ENCODE measurements at regions not wholly inside any gene's neighbourhood (a gene's known extent, or its start where the extent isn't known, plus 50 kb on each side); places are given as distances from the start of the nearest gene placed in this dataset.

- no peak overlapping the region for H3K4me3 ChIP-seq (ENCODE audit: low read depth in 1 of 3, low read length in 3 of 3)
- H3K36me3 ChIP-seq (ENCODE audit: control insufficient read depth in 4 of 4, insufficient read depth in 3 of 4, low read depth in 1 of 4, low read length in 3 of 4), result no peaks in the 10 kb centered on the region
- no peak overlapping the region for H3K27ac ChIP-seq (ENCODE audit: low read depth in 1 of 2, low read length in 2 of 2)
- DNase-seq (ENCODE audit: low spot score), result no peak
- no peak for TF ChIP-seq GABPA (IDR thresholded peaks at IDR 0.05 in 1 of 2, conservative IDR thresholded peaks at IDR 0.05 in 1 of 2)
- WGBS, result 69% methylated on average over 6 of the region's 6 CpGs
- H3K9me3 ChIP-seq (ENCODE audit: control insufficient read depth in 4 of 4, low read length in 3 of 4), result no peaks in the 10 kb centered on the region
- no peak overlapping the region for H3K9ac ChIP-seq (ENCODE audit: low read depth in 1 of 2, low read length in 2 of 2)
- no peaks in the 10 kb centered on the region for H3K4me1 ChIP-seq (ENCODE audit: control insufficient read depth in 4 of 4, insufficient read depth in 4 of 4, low read length in 3 of 4)
- H3K27me3 ChIP-seq (ENCODE audit: control insufficient read depth in 4 of 4, insufficient read depth in 4 of 4, low read length in 3 of 4), result no peaks in the 10 kb centered on the region
Measured at GRCh38 chr2:34004936-34005335, 405.8 kb upstream of the FAM98A start.

GRCh38 chr2:34003795-34004194 is 404.7 kb upstream of the FAM98A start:
- Histone ChIP-seq H3K27me3 (ENCODE audit: control insufficient read depth in 4 of 4, insufficient read depth in 4 of 4, low read length in 3 of 4) (no peaks in the 10 kb centered on the region), H3K4me1 (ENCODE audit: control insufficient read depth in 4 of 4, insufficient read depth in 4 of 4, low read length in 3 of 4) (no peaks in the 10 kb centered on the region), H3K4me3 (ENCODE audit: low read depth in 1 of 3, low read length in 3 of 3) (no peak overlapping the region), H3K36me3 (ENCODE audit: control insufficient read depth in 4 of 4, insufficient read depth in 3 of 4, low read depth in 1 of 4, low read length in 3 of 4) (no peaks in the 10 kb centered on the region), H3K9ac (ENCODE audit: low read depth in 1 of 2, low read length in 2 of 2) (no peak overlapping the region), H3K27ac (ENCODE audit: low read depth in 1 of 2, low read length in 2 of 2) (no peak overlapping the region), H3K9me3 (ENCODE audit: control insufficient read depth in 4 of 4, low read length in 3 of 4) (no peaks in the 10 kb centered on the region)
- 55% methylated on average over 4 of the region's 4 CpGs for WGBS
- DNase-seq (ENCODE audit: low spot score), result no peak
- TF ChIP-seq FOXA2 (IDR thresholded peaks at IDR 0.05), result no peak
- TF ChIP-seq SP1 (IDR thresholded peaks at IDR 0.05), result no peak
- no peak for TF ChIP-seq GABPA (IDR thresholded peaks at IDR 0.05 in 1 of 2, conservative IDR thresholded peaks at IDR 0.05 in 1 of 2)
- no peak for TF ChIP-seq NR2F2 (IDR thresholded peaks at IDR 0.05)
- TF ChIP-seq EGR1 (IDR thresholded peaks at IDR 0.05; ENCODE audit: low read depth in 2 of 2), result no peak
- TF ChIP-seq ATF3 (IDR thresholded peaks at IDR 0.05), result no peak
- TF ChIP-seq TAF1 (conservative IDR thresholded peaks at IDR 0.05), result no peak
- TF ChIP-seq HNF4G (IDR thresholded peaks at IDR 0.05), result no peak
- no peak for TF ChIP-seq RAD21 (IDR thresholded peaks at IDR 0.05)
- no peak for TF ChIP-seq YY1 (IDR thresholded peaks at IDR 0.05)
- no peak for TF ChIP-seq REST (IDR thresholded peaks at IDR 0.05)
- TF ChIP-seq ZBTB33 (IDR thresholded peaks at IDR 0.05), result no peak

GRCh38 chr2:34001557-34001956 is 402.5 kb upstream of the FAM98A start:
- no peaks in the 10 kb centered on the region for H3K27me3 ChIP-seq (ENCODE audit: control insufficient read depth in 4 of 4, insufficient read depth in 4 of 4, low read length in 3 of 4)
- no peak for DNase-seq (ENCODE audit: low spot score)
- TF ChIP-seq HNF4A (conservative IDR thresholded peaks at IDR 0.05), result no peak
- no peak for TF ChIP-seq NR2F2 (IDR thresholded peaks at IDR 0.05)
- no peak for TF ChIP-seq REST (IDR thresholded peaks at IDR 0.05)
- no peak for TF ChIP-seq TAF1 (conservative IDR thresholded peaks at IDR 0.05)
- no peak for TF ChIP-seq RXRA (IDR thresholded peaks at IDR 0.05)
- no peak for TF ChIP-seq ATF3 (IDR thresholded peaks at IDR 0.05)
- no peak for TF ChIP-seq ZBTB33 (IDR thresholded peaks at IDR 0.05)

More at GRCh38 chr2:34001557-34001956, 402.5 kb upstream of the FAM98A start:
- Histone ChIP-seq H3K4me3 (ENCODE audit: low read depth in 1 of 3, low read length in 3 of 3) (no peak overlapping the region), H3K36me3 (ENCODE audit: control insufficient read depth in 4 of 4, insufficient read depth in 3 of 4, low read depth in 1 of 4, low read length in 3 of 4) (no peaks in the 10 kb centered on the region), H3K9ac (ENCODE audit: low read depth in 1 of 2, low read length in 2 of 2) (no peak overlapping the region), H3K4me1 (ENCODE audit: control insufficient read depth in 4 of 4, insufficient read depth in 4 of 4, low read length in 3 of 4) (no peaks in the 10 kb centered on the region), H3K27ac (ENCODE audit: low read depth in 1 of 2, low read length in 2 of 2) (no peak overlapping the region), H3K9me3 (ENCODE audit: control insufficient read depth in 4 of 4, low read length in 3 of 4) (peaks cover 0 to 6% (median 1%) of the 10 kb centered on the region in 4 donors)
- WGBS, result 77% methylated on average over 2 of the region's 2 CpGs
